H9 (cell line): ENCODE measurements at regions not wholly inside any gene's neighbourhood (a gene's known extent, or its start where the extent isn't known, plus 50 kb on each side); places are given as distances from the start of the nearest gene placed in this dataset.

Experiments used
- DNase-seq: peaks from one replicate; pipeline ENCODE4 v3.0.0-alpha.2; 2017
- H2AFZ ChIP-seq: one replicate; pipeline ENCODE4 v1.6.1; 2013; ENCODE audit warnings: mild to moderate bottlenecking, low read length, control low read depth, moderate library complexity
- H2AK5ac ChIP-seq: 2 replicates; pipeline ENCODE4 v1.6.1; 2013; ENCODE audit warnings: low read length, control low read depth, mixed read lengths; ENCODE audit not compliant: insufficient read length
- H2BK120ac ChIP-seq: one replicate; pipeline ENCODE4 v1.6.1; 2013; ENCODE audit warnings: low read depth, mild to moderate bottlenecking, low read length, control low read depth, inconsistent platforms; ENCODE audit not compliant: poor library complexity, severe bottlenecking
- H2BK12ac ChIP-seq: 2 replicates; pipeline ENCODE4 v1.6.1; 2013; ENCODE audit warnings: low read length, control low read depth, mixed read lengths, low read depth; ENCODE audit not compliant: insufficient read length
- H2BK15ac ChIP-seq: 2 replicates; pipeline ENCODE4 v1.6.1; 2013; ENCODE audit warnings: low read depth, low read length, control low read depth
- H2BK20ac ChIP-seq: one replicate; pipeline ENCODE4 v1.6.1; 2013; ENCODE audit warnings: low read depth, mild to moderate bottlenecking, low read length, control low read depth, inconsistent platforms; ENCODE audit not compliant: poor library complexity, severe bottlenecking
- H2BK5ac ChIP-seq: 2 replicates; pipeline ENCODE4 v1.6.1; 2013; ENCODE audit warnings: low read length, control low read depth, mixed read lengths; ENCODE audit not compliant: insufficient read length
- H3K14ac ChIP-seq: 2 replicates; pipeline ENCODE4 v1.6.1; 2013; ENCODE audit warnings: low read length, control low read depth; ENCODE audit not compliant: insufficient read depth
- H3K18ac ChIP-seq: 2 replicates; pipeline ENCODE4 v1.6.1; 2013; ENCODE audit warnings: low read depth, mild to moderate bottlenecking, mixed read lengths, low read length, control low read depth; ENCODE audit not compliant: insufficient read length
- H3K23ac ChIP-seq: 2 replicates; pipeline ENCODE4 v1.6.1; 2013; ENCODE audit warnings: low read length, control low read depth, mixed read lengths, low read depth; ENCODE audit not compliant: insufficient read length
- H3K23me2 ChIP-seq: 2 replicates; pipeline ENCODE4 v1.6.1; 2013; ENCODE audit warnings: low read depth, mild to moderate bottlenecking, mixed read lengths, low read length, control low read depth; ENCODE audit not compliant: insufficient read length, poor library complexity, severe bottlenecking
- H3K27ac ChIP-seq: 2 replicates; pipeline ENCODE4 v1.5.1; 2013; ENCODE audit warnings: low read length, control low read depth, mixed read lengths, low read depth; ENCODE audit not compliant: insufficient read length
- H3K27me3 ChIP-seq: 2 replicates; pipeline ENCODE4 v1.6.1; 2013; ENCODE audit warnings: low read length, control low read depth, inconsistent platforms; ENCODE audit not compliant: insufficient read depth
- H3K4ac ChIP-seq: 2 replicates; pipeline ENCODE4 v1.6.1; 2013; ENCODE audit warnings: low read depth, mild to moderate bottlenecking, control low read depth, inconsistent platforms, low read length, moderate library complexity
- H3K4me1 ChIP-seq: 2 replicates; pipeline ENCODE4 v1.6.1; 2013; ENCODE audit warnings: low read length, control low read depth, inconsistent platforms; ENCODE audit not compliant: insufficient read depth
- H3K4me2 ChIP-seq: 2 replicates; pipeline ENCODE4 v1.6.1; 2013; ENCODE audit warnings: low read length, control low read depth, mixed read lengths; ENCODE audit not compliant: insufficient read length, insufficient read depth
- H3K56ac ChIP-seq: 2 replicates; pipeline ENCODE4 v1.6.1; 2013; ENCODE audit warnings: low read depth, mild to moderate bottlenecking, mixed read lengths, low read length, control low read depth; ENCODE audit not compliant: insufficient read length
- H3K79me1 ChIP-seq: 2 replicates; pipeline ENCODE4 v1.6.1; 2013; ENCODE audit warnings: low read depth, mild to moderate bottlenecking, moderate library complexity, low read length, control low read depth, inconsistent platforms; ENCODE audit not compliant: insufficient read depth, poor library complexity, severe bottlenecking
- H3K79me2 ChIP-seq: 2 replicates; pipeline ENCODE4 v1.6.1; 2013; ENCODE audit warnings: low read length, control low read depth, inconsistent platforms; ENCODE audit not compliant: insufficient read depth
- H3K9ac ChIP-seq: 2 replicates; pipeline ENCODE4 v1.6.1; 2013; ENCODE audit warnings: low read length, control low read depth, mixed read lengths; ENCODE audit not compliant: insufficient read length; ENCODE audit errors: extremely low read depth
- H3K9me3 ChIP-seq: one replicate; pipeline ENCODE4 v1.6.1; 2013; ENCODE audit warnings: low read depth, low read length, inconsistent platforms; ENCODE audit not compliant: control insufficient read depth
- H3T11ph ChIP-seq: one replicate; pipeline ENCODE4 v1.6.1; 2013; ENCODE audit warnings: mild to moderate bottlenecking, low read length, control low read depth, inconsistent platforms
- H4K20me1 ChIP-seq: one replicate; pipeline ENCODE4 v1.6.1; 2013; ENCODE audit not compliant: control insufficient read depth, insufficient read length, insufficient read depth
- H4K5ac ChIP-seq: 2 replicates; pipeline ENCODE4 v1.6.1; 2013; ENCODE audit warnings: low read depth, mild to moderate bottlenecking, mixed read lengths, low read length, control low read depth; ENCODE audit not compliant: insufficient read length
- H4K8ac ChIP-seq: replicated peaks from 2 replicates; pipeline ENCODE4 v1.6.1; 2013; ENCODE audit warnings: low read length, control low read depth, mixed read lengths, low read depth; ENCODE audit not compliant: insufficient read length
- H4K91ac ChIP-seq: 2 replicates; pipeline ENCODE4 v1.6.1; 2013; ENCODE audit warnings: low read depth, mild to moderate bottlenecking, moderate library complexity, mixed read lengths, low read length, control low read depth; ENCODE audit not compliant: insufficient read length
- H3K27ac Mint-ChIP-seq, 3 experiments: 2 replicates in 2 of 3; 3 replicates in 1 of 3; pipeline ENCODE4 v1.8.0; 2020 to 2021; ENCODE audit warnings: mixed read lengths in 3 of 3, mild to moderate bottlenecking in 1 of 3, moderate library complexity in 1 of 3
- H3K27me3 Mint-ChIP-seq: 2 replicates; pipeline ENCODE4 v1.8.0; 2021; ENCODE audit warnings: low read depth, mild to moderate bottlenecking, moderate library complexity, mixed read lengths
- H3K36me3 Mint-ChIP-seq, 3 experiments: 2 replicates in 2 of 3; 3 replicates in 1 of 3; pipeline ENCODE4 v1.8.0; 2020 to 2021; ENCODE audit warnings: low read depth in 3 of 3, mixed read lengths in 3 of 3; ENCODE audit not compliant: insufficient read depth in 1 of 3
- H3K4me1 Mint-ChIP-seq, 2 experiments: 2 replicates each; pipeline ENCODE4 v1.8.0; 2020; ENCODE audit warnings: mixed read lengths in 2 of 2
- H3K4me3 Mint-ChIP-seq, 2 experiments: 2 replicates in 1 of 2; 3 replicates in 1 of 2; pipeline ENCODE4 v1.8.0; 2020 to 2021; ENCODE audit warnings: mild to moderate bottlenecking in 2 of 2, mixed read lengths in 2 of 2, moderate library complexity in 1 of 2
- H3K9me3 Mint-ChIP-seq, 2 experiments: 2 replicates in 1 of 2; 3 replicates in 1 of 2; pipeline ENCODE4 v1.8.0; 2020; ENCODE audit warnings: mild to moderate bottlenecking in 2 of 2, mixed read lengths in 2 of 2, moderate library complexity in 1 of 2
- CTCF ChIP-seq: fragments of 200-600 bp; sonication (generic); conservative IDR thresholded peaks from 3 replicates; pipeline ENCODE4 v1.8.0; 2021; ENCODE audit warnings: antibody characterized with exemption, mild to moderate bottlenecking
- WGBS: extraction: QIAGEN DNeasy Blood & Tissue Kit; methylation state at CpG from one replicate; pipeline ENCODE4 v1.1.7; 2013; ENCODE audit warnings: missing lambda C conversion rate, low lambda C conversion rate, mixed read lengths; ENCODE audit not compliant: insufficient read length; ENCODE audit errors: extremely low coverage; 5-methylcytosine and 5-hydroxymethylcytosine counted together

- Histone ChIP-seq H3K4me1 (no peaks in the 10 kb centered on the region), H3K23me2 (no peaks in the 10 kb centered on the region), H3K18ac (no peak overlapping the region), H3K23ac (no peak overlapping the region), H3K27ac (no peak overlapping the region), H3K4ac (no peak overlapping the region), H3K9ac (no peak overlapping the region), H3K56ac (no peak overlapping the region), H2BK15ac (no peak overlapping the region), H2BK12ac (no peak overlapping the region), H2BK5ac (no peak overlapping the region), H4K20me1 (no peaks in the 10 kb centered on the region), H2AK5ac (no peak overlapping the region), H4K8ac (no peak overlapping the region), H3K14ac (no peak overlapping the region), H4K5ac (no peak overlapping the region), H3K4me2 (no peak overlapping the region), H2BK20ac (no peak overlapping the region), H3K9me3 (no peaks in the 10 kb centered on the region), H4K91ac (no peak overlapping the region), H2BK120ac (no peak overlapping the region), H3K27me3 (no peaks in the 10 kb centered on the region), H2AFZ (no peak overlapping the region), H3K79me1 (no peaks in the 10 kb centered on the region), H3K79me2 (no peaks in the 10 kb centered on the region), H3T11ph (no peak overlapping the region)
- Mint-ChIP-seq H3K9me3 (peaks cover 3 to 8% of the 10 kb centered on the region in 2 experiments; a peak in 2 of 5 replicates), H3K27ac (no peak overlapping the region), H3K27me3 (no peaks in the 10 kb centered on the region; the same call in 1 of the 2 replicates), H3K4me1 (peaks cover 0 to 4% of the 10 kb centered on the region in 2 experiments; a peak in 3 of 4 replicates), H3K36me3 (no peaks in the 10 kb centered on the region), H3K4me3 (no peak overlapping the region)
- no CpG with 5 or more reads among the region's 7 CpGs for WGBS
- TF ChIP-seq CTCF: no peak
- DNase-seq: no peak
Measured at GRCh38 chr10:44015702-44016500, 367.2 kb upstream of the ZNF32 start.
